ENCODE measurements at regions not wholly inside any gene's neighbourhood (a gene's known extent, or its start where the extent isn't known, plus 50 kb on each side); places are given as distances from the start of the nearest gene placed in this dataset.
"Not testable (repeated sequence)": the region's sequence is repeated elsewhere in the genome, so short reads cannot be mapped to it uniquely, and the experiment has no call there.

- Histone ChIP-seq H3K4ac (ENCODE audit: low read depth, low read length) (no peak overlapping the region), H4K91ac (ENCODE audit: insufficient read length, low read depth, low read length) (no peak overlapping the region), H3T11ph (ENCODE audit: low read length) (no peak overlapping the region), H4K5ac (ENCODE audit: insufficient read length, low read depth, low read length) (no peak overlapping the region), H3K56ac (ENCODE audit: insufficient read length, low read depth, low read length) (no peak overlapping the region), H3K9ac (ENCODE audit: extremely low read depth, insufficient read length, low read length) (no peak overlapping the region), H3K18ac (ENCODE audit: insufficient read length, low read depth, low read length) (no peak overlapping the region), H3K27ac (ENCODE audit: insufficient read length, low read depth, low read length) (no peak overlapping the region), H2BK120ac (ENCODE audit: low read depth, low read length, poor library complexity, severe bottlenecking) (no peak overlapping the region), H2BK20ac (ENCODE audit: low read depth, low read length, poor library complexity, severe bottlenecking) (no peak overlapping the region), H3K4me1 (ENCODE audit: insufficient read depth, low read length) (no peaks in the 10 kb centered on the region; the same call in 1 of the 2 replicates), H2AK5ac (ENCODE audit: insufficient read length, low read length) (no peak overlapping the region), H2AFZ (ENCODE audit: low read length) (no peak overlapping the region), H2BK15ac (ENCODE audit: low read depth, low read length) (no peak overlapping the region), H3K79me1 (ENCODE audit: insufficient read depth, low read depth, low read length, poor library complexity, severe bottlenecking) (no peaks in the 10 kb centered on the region), H3K4me2 (ENCODE audit: insufficient read depth, insufficient read length, low read length) (no peak overlapping the region), H3K9me3 (ENCODE audit: control insufficient read depth, low read depth, low read length) (no peaks in the 10 kb centered on the region), H3K23me2 (ENCODE audit: insufficient read length, low read depth, low read length, poor library complexity, severe bottlenecking) (no peaks in the 10 kb centered on the region), H3K23ac (ENCODE audit: insufficient read length, low read depth, low read length) (no peak overlapping the region), H2BK5ac (ENCODE audit: insufficient read length, low read length) (no peak overlapping the region), H4K20me1 (ENCODE audit: control insufficient read depth, insufficient read depth, insufficient read length) (no peaks in the 10 kb centered on the region), H3K14ac (ENCODE audit: insufficient read depth, low read length) (no peak overlapping the region), H3K27me3 (ENCODE audit: insufficient read depth, low read length) (no peaks in the 10 kb centered on the region), H4K8ac (replicated peaks; ENCODE audit: insufficient read length, low read depth, low read length) (no peak overlapping the region), H3K79me2 (ENCODE audit: insufficient read depth, low read length) (no peaks in the 10 kb centered on the region), H2BK12ac (ENCODE audit: insufficient read length, low read depth, low read length) (no peak overlapping the region)
- H3K4me3 Mint-ChIP-seq, result no peak overlapping the region
- peaks cover 20% of the 10 kb centered on the region for H3K27me3 Mint-ChIP-seq (ENCODE audit: low read depth)
- H3K27ac Mint-ChIP-seq, result no peak overlapping the region
- WGBS (ENCODE audit: extremely low coverage, insufficient read length, low lambda C conversion rate), result 100% methylated on average over 1 of the region's 3 CpGs
- H3K36me3 Mint-ChIP-seq (ENCODE audit: insufficient read depth in 1 of 3, low read depth in 3 of 3), result peaks cover under 1 to 3% (median 2%) of the 10 kb centered on the region in 3 experiments; a peak in 6 of 7 replicates
- TF ChIP-seq, protein P1, sequence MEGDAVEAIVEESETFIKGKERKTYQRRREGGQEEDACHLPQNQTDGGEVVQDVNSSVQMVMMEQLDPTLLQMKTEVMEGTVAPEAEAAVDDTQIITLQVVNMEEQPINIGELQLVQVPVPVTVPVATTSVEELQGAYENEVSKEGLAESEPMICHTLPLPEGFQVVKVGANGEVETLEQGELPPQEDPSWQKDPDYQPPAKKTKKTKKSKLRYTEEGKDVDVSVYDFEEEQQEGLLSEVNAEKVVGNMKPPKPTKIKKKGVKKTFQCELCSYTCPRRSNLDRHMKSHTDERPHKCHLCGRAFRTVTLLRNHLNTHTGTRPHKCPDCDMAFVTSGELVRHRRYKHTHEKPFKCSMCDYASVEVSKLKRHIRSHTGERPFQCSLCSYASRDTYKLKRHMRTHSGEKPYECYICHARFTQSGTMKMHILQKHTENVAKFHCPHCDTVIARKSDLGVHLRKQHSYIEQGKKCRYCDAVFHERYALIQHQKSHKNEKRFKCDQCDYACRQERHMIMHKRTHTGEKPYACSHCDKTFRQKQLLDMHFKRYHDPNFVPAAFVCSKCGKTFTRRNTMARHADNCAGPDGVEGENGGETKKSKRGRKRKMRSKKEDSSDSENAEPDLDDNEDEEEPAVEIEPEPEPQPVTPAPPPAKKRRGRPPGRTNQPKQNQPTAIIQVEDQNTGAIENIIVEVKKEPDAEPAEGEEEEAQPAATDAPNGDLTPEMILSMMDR (conservative IDR thresholded peaks at IDR 0.05), result no peak
- H3K9me3 Mint-ChIP-seq, result peaks cover 2% of the 10 kb centered on the region in 2 experiments
- peaks cover 17 to 22% of the 10 kb centered on the region in 2 experiments for H3K4me1 Mint-ChIP-seq
- DNase-seq, result no peak
These were observed 78.7 kb upstream of the LYZL2 start for GRCh38 chr10:30708234-30708633.

GRCh38 chr10:30706189-30706588 is 76.6 kb upstream of the LYZL2 start:
- not testable (repeated sequence) for H3K18ac ChIP-seq (ENCODE audit: insufficient read length, low read depth, low read length); H3K4ac ChIP-seq (ENCODE audit: low read depth, low read length); H3K23ac ChIP-seq (ENCODE audit: insufficient read length, low read depth, low read length); H3K27me3 ChIP-seq (ENCODE audit: insufficient read depth, low read length); H3K9me3 Mint-ChIP-seq; H2BK120ac ChIP-seq (ENCODE audit: low read depth, low read length, poor library complexity, severe bottlenecking); H2BK15ac ChIP-seq (ENCODE audit: low read depth, low read length); H3K14ac ChIP-seq (ENCODE audit: insufficient read depth, low read length); H2BK12ac ChIP-seq (ENCODE audit: insufficient read length, low read depth, low read length); H3K4me1 ChIP-seq (ENCODE audit: insufficient read depth, low read length); H4K8ac ChIP-seq (replicated peaks; ENCODE audit: insufficient read length, low read depth, low read length); H3K9me3 ChIP-seq (ENCODE audit: control insufficient read depth, low read depth, low read length); H4K91ac ChIP-seq (ENCODE audit: insufficient read length, low read depth, low read length); H4K20me1 ChIP-seq (ENCODE audit: control insufficient read depth, insufficient read depth, insufficient read length); H3K9ac ChIP-seq (ENCODE audit: extremely low read depth, insufficient read length, low read length); H2AK5ac ChIP-seq (ENCODE audit: insufficient read length, low read length); H3K79me2 ChIP-seq (ENCODE audit: insufficient read depth, low read length); H3T11ph ChIP-seq (ENCODE audit: low read length); H3K27ac ChIP-seq (ENCODE audit: insufficient read length, low read depth, low read length); DNase-seq; H3K27ac Mint-ChIP-seq; H3K4me3 Mint-ChIP-seq; H3K56ac ChIP-seq (ENCODE audit: insufficient read length, low read depth, low read length); H3K23me2 ChIP-seq (ENCODE audit: insufficient read length, low read depth, low read length, poor library complexity, severe bottlenecking); H2AFZ ChIP-seq (ENCODE audit: low read length); H3K79me1 ChIP-seq (ENCODE audit: insufficient read depth, low read depth, low read length, poor library complexity, severe bottlenecking); H3K36me3 Mint-ChIP-seq (ENCODE audit: insufficient read depth in 1 of 3, low read depth in 3 of 3); H2BK20ac ChIP-seq (ENCODE audit: low read depth, low read length, poor library complexity, severe bottlenecking); H2BK5ac ChIP-seq (ENCODE audit: insufficient read length, low read length); H4K5ac ChIP-seq (ENCODE audit: insufficient read length, low read depth, low read length); H3K4me2 ChIP-seq (ENCODE audit: insufficient read depth, insufficient read length, low read length)
- no CpG with 5 or more reads among the region's 1 CpG for WGBS (ENCODE audit: extremely low coverage, insufficient read length, low lambda C conversion rate)
- Mint-ChIP-seq H3K27me3 (ENCODE audit: low read depth) (peaks cover 19% of the 10 kb centered on the region), H3K4me1 (peaks cover 26 to 32% of the 10 kb centered on the region in 2 experiments)

Data from H9 (cell line).